Neural progenitor cell (in vitro differentiated cells): ENCODE measurements at regions not wholly inside any gene's neighbourhood (a gene's known extent, or its start where the extent isn't known, plus 50 kb on each side); places are given as distances from the start of the nearest gene placed in this dataset.
"Not testable (repeated sequence)": the region's sequence is repeated elsewhere in the genome, so short reads cannot be mapped to it uniquely, and the experiment has no call there.

Source experiments
- DNase-seq: peaks from one replicate; pipeline ENCODE4 v3.0.0-alpha.2; 2016; ENCODE audit warnings: low spot score
- H2AFZ ChIP-seq: fragments of 200-600 bp; sonication (generic); replicated peaks from 2 replicates; pipeline ENCODE4 v1.6.1; 2016; ENCODE audit warnings: antibody characterized with exemption
- H3F3A ChIP-seq: fragments of 200-600 bp; sonication (generic); 2 replicates; pipeline ENCODE4 v1.6.1; 2016; ENCODE audit warnings: antibody characterized with exemption, low read depth
- H3K27ac ChIP-seq: fragments of 200-600 bp; sonication (generic); 2 replicates; pipeline ENCODE4 v1.5.1; 2016; ENCODE audit warnings: mild to moderate bottlenecking
- H3K27me3 ChIP-seq: fragments of 200-600 bp; sonication (generic); 2 replicates; pipeline ENCODE4 v1.6.1; 2016; ENCODE audit warnings: mild to moderate bottlenecking, moderate library complexity
- H3K36me3 ChIP-seq: fragments of 200-600 bp; sonication (generic); 2 replicates; pipeline ENCODE4 v1.5.1; 2016
- H3K4me1 ChIP-seq: fragments of 200-600 bp; sonication (generic); 2 replicates; pipeline ENCODE4 v1.6.1; 2016; ENCODE audit warnings: mixed run types
- H3K4me2 ChIP-seq: fragments of 200-600 bp; sonication (generic); 2 replicates; pipeline ENCODE4 v1.6.1; 2016
- H3K4me3 ChIP-seq: fragments of 200-600 bp; sonication (generic); 2 replicates; pipeline ENCODE4 v1.5.1; 2016
- H3K79me2 ChIP-seq: fragments of 200-600 bp; sonication (generic); 2 replicates; pipeline ENCODE4 v1.6.1; 2016; ENCODE audit warnings: low read depth
- H3K9ac ChIP-seq: fragments of 200-600 bp; sonication (generic); 2 replicates; pipeline ENCODE4 v1.6.1; 2016
- H3K9me3 ChIP-seq: fragments of 200-600 bp; sonication (generic); 2 replicates; pipeline ENCODE4 v1.5.1; 2016; ENCODE audit warnings: low read depth
- H4K20me1 ChIP-seq: fragments of 200-600 bp; sonication (generic); 2 replicates; pipeline ENCODE4 v1.6.1; 2016; ENCODE audit warnings: low read depth
- H3K27ac Mint-ChIP-seq: 3 replicates; pipeline ENCODE4 v1.8.0; 2021; ENCODE audit warnings: mixed read lengths
- H3K27me3 Mint-ChIP-seq: 2 replicates; pipeline ENCODE4 v1.8.0; 2022; ENCODE audit warnings: low read depth, mild to moderate bottlenecking, inconsistent platforms, moderate library complexity, mixed read lengths; ENCODE audit not compliant: insufficient read depth
- H3K36me3 Mint-ChIP-seq: 3 replicates; pipeline ENCODE4 v1.8.0; 2021; ENCODE audit warnings: mixed read lengths
- H3K4me1 Mint-ChIP-seq: 3 replicates; pipeline ENCODE4 v1.8.0; 2021; ENCODE audit warnings: mixed read lengths
- H3K4me3 Mint-ChIP-seq: 3 replicates; pipeline ENCODE4 v1.8.0; 2021; ENCODE audit warnings: mild to moderate bottlenecking, moderate library complexity, mixed read lengths
- H3K9me3 Mint-ChIP-seq: 3 replicates; pipeline ENCODE4 v1.8.0; 2020; ENCODE audit warnings: mixed read lengths
- CTCF ChIP-seq: fragments of 200-600 bp; sonication (generic); IDR thresholded peaks from 2 replicates; pipeline ENCODE4 v1.5.1; 2017; ENCODE audit warnings: antibody characterized with exemption, mild to moderate bottlenecking
- EZH2 ChIP-seq: fragments of 200-600 bp; sonication (generic); IDR thresholded peaks from 2 replicates; pipeline ENCODE4 v1.6.1; 2017; ENCODE audit warnings: antibody characterized with exemption, mild to moderate bottlenecking, moderate library complexity
- EZH2phosphoT487 ChIP-seq: fragments of 200-600 bp; sonication (generic); IDR thresholded peaks from 2 replicates; pipeline ENCODE4 v1.6.1; 2017; ENCODE audit warnings: antibody characterized with exemption

- Histone ChIP-seq H3K27ac (no peak overlapping the region), H3K79me2 (no peaks in the 10 kb centered on the region), H3K9ac (no peak overlapping the region), H3F3A (no peaks in the 10 kb centered on the region), H3K27me3 (no peaks in the 10 kb centered on the region), H3K36me3 (no peaks in the 10 kb centered on the region), H3K4me3 (no peak overlapping the region), H3K4me2 (no peak overlapping the region), H3K4me1 (no peaks in the 10 kb centered on the region), H3K9me3 (no peaks in the 10 kb centered on the region), H4K20me1 (no peaks in the 10 kb centered on the region), H2AFZ (no peak overlapping the region)
- no peak for DNase-seq
- Mint-ChIP-seq H3K4me3 (no peak overlapping the region), H3K9me3 (peaks cover 11% of the 10 kb centered on the region), H3K36me3 (peaks cover 2% of the 10 kb centered on the region), H3K4me1 (no peaks in the 10 kb centered on the region), H3K27me3 (peaks cover 9% of the 10 kb centered on the region), H3K27ac (no peak overlapping the region)
- no peak for TF ChIP-seq EZH2
- TF ChIP-seq EZH2phosphoT487 = no peak
- TF ChIP-seq CTCF = no peak
Measured at GRCh38 chr12:4153343-4153892, 120.1 kb upstream of the CCND2 start.

GRCh38 chr12:4152145-4152795, 121.3 kb upstream of the CCND2 start:
- H3K27ac ChIP-seq = no peak overlapping the region
- H2AFZ ChIP-seq = no peak overlapping the region
- H3K4me3 Mint-ChIP-seq = no peak overlapping the region
- TF ChIP-seq CTCF (no peak), EZH2phosphoT487 (no peak)
- H3K9me3 Mint-ChIP-seq = peaks cover 11% of the 10 kb centered on the region
- H4K20me1 ChIP-seq = no peaks in the 10 kb centered on the region
- H3K4me1 ChIP-seq = no peaks in the 10 kb centered on the region
- H3K36me3 ChIP-seq = no peaks in the 10 kb centered on the region
- DNase-seq = no peak
- no peak overlapping the region for H3K27ac Mint-ChIP-seq
- H3K27me3 ChIP-seq = no peaks in the 10 kb centered on the region
- H3K36me3 Mint-ChIP-seq = peaks cover 2% of the 10 kb centered on the region
- no peak overlapping the region for H3K9ac ChIP-seq
- H3K4me1 Mint-ChIP-seq = no peaks in the 10 kb centered on the region
- H3K79me2 ChIP-seq = no peaks in the 10 kb centered on the region
- H3K4me2 ChIP-seq = no peak overlapping the region
- no peak overlapping the region for H3K4me3 ChIP-seq
- peaks cover 10% of the 10 kb centered on the region for H3K27me3 Mint-ChIP-seq
- no peaks in the 10 kb centered on the region for H3K9me3 ChIP-seq
- no peaks in the 10 kb centered on the region for H3F3A ChIP-seq

GRCh38 chr12:4151362-4152121, 122.0 kb upstream of the CCND2 start:
- DNase-seq = no peak
- Histone ChIP-seq H4K20me1 (no peaks in the 10 kb centered on the region), H3K27ac (no peak overlapping the region), H3K36me3 (no peaks in the 10 kb centered on the region), H2AFZ (no peak overlapping the region), H3K79me2 (no peaks in the 10 kb centered on the region), H3K4me2 (no peak overlapping the region), H3K4me3 (no peak overlapping the region), H3K9ac (no peak overlapping the region), H3K27me3 (no peaks in the 10 kb centered on the region), H3K9me3 (no peaks in the 10 kb centered on the region), H3K4me1 (no peaks in the 10 kb centered on the region), H3F3A (no peaks in the 10 kb centered on the region)
- Mint-ChIP-seq H3K4me1 (no peaks in the 10 kb centered on the region), H3K27me3 (peaks cover 10% of the 10 kb centered on the region), H3K4me3 (no peak overlapping the region), H3K27ac (no peak overlapping the region), H3K36me3 (peaks cover 2% of the 10 kb centered on the region), H3K9me3 (peaks cover 11% of the 10 kb centered on the region)
- TF ChIP-seq CTCF (no peak), EZH2 (no peak), EZH2phosphoT487 (no peak)

- H3K27me3 Mint-ChIP-seq, H3K4me3 Mint-ChIP-seq, H3K79me2 ChIP-seq, H2AFZ ChIP-seq, H3K27ac ChIP-seq, DNase-seq, H3K27me3 ChIP-seq, H3K9me3 ChIP-seq, H3K4me2 ChIP-seq, H3K4me3 ChIP-seq, H3K4me1 ChIP-seq, H3K27ac Mint-ChIP-seq, H3K4me1 Mint-ChIP-seq, H3F3A ChIP-seq, H3K36me3 ChIP-seq, H4K20me1 ChIP-seq, H3K36me3 Mint-ChIP-seq, H3K9ac ChIP-seq: not testable (repeated sequence)
- H3K9me3 Mint-ChIP-seq = peaks cover 11% of the 10 kb centered on the region
Measured at GRCh38 chr12:4150355-4150754, 123.2 kb upstream of the CCND2 start.
